Tibial nerve (tissue), 4 donors: ENCODE measurements at regions not wholly inside any gene's neighbourhood (a gene's known extent, or its start where the extent isn't known, plus 50 kb on each side); places are given as distances from the start of the nearest gene placed in this dataset.

Experiments used
- DNase-seq, 2 donors: peaks; one replicate each; pipeline ENCODE4 v3.0.0-alpha.2; 2019; ENCODE audit warnings: low spot score in 2 of 2
- H3K27ac ChIP-seq, 4 donors: fragments of 200-600 bp; sonication (generic) in 3 of 4; one replicate each; pipeline ENCODE4 v1.5.1; 2017 to 2019; ENCODE audit warnings: mild to moderate bottlenecking in 1 of 4
- H3K27me3 ChIP-seq, 2 donors: fragments of 200-600 bp; sonication (generic) in 1 of 2; one replicate each; pipeline versions ENCODE4 v1.5.1 to v1.6.0; 2017 to 2019
- H3K36me3 ChIP-seq, 3 donors: fragments of 200-600 bp; sonication (generic); one replicate each; pipeline ENCODE4 v1.5.1; 2018 to 2019
- H3K4me1 ChIP-seq, 4 donors: fragments of 200-600 bp; sonication (generic) in 3 of 4; one replicate each; pipeline ENCODE4 v1.5.1; 2017 to 2019
- H3K4me3 ChIP-seq, 4 donors: fragments of 200-600 bp; sonication (generic) in 3 of 4; one replicate each; pipeline ENCODE4 v1.5.1; 2017 to 2019; ENCODE audit warnings: mild to moderate bottlenecking in 1 of 4, moderate library complexity in 1 of 4
- H3K9me3 ChIP-seq, 4 donors: fragments of 200-600 bp; sonication (generic) in 3 of 4; one replicate each; pipeline ENCODE4 v1.5.1; 2017 to 2019
- EP300 ChIP-seq, 2 donors: sonication (generic); formaldehyde crosslinking; IDR thresholded peaks; one replicate each; pipeline ENCODE4 v1.6.1; 2017; ENCODE audit warnings: antibody characterized with exemption in 2 of 2, mild to moderate bottlenecking in 1 of 2
- POLR2A ChIP-seq, 2 donors: fragments of 450-650 bp; IDR thresholded peaks; one replicate each; pipeline ENCODE4 v1.6.1; 2017; ENCODE audit warnings: antibody characterized with exemption in 2 of 2, mild to moderate bottlenecking in 2 of 2, moderate library complexity in 2 of 2
- WGBS, 2 donors: methylation state at CpG; one replicate each; pipeline ENCODE4 v1.1.5; 2018; 5-methylcytosine and 5-hydroxymethylcytosine counted together
- TF ChIP-seq, protein P1 (sequence below), 5 experiments: fragments of 200-600 bp in 3 of 5; fragments of 450-650 bp in 2 of 5; sonication (generic) in 3 of 5; IDR thresholded peaks; one replicate each; pipeline ENCODE4 v1.5.1; 2016 to 2019; ENCODE audit warnings: antibody characterized with exemption in 5 of 5, mild to moderate bottlenecking in 3 of 5, moderate library complexity in 2 of 5

DNA sequence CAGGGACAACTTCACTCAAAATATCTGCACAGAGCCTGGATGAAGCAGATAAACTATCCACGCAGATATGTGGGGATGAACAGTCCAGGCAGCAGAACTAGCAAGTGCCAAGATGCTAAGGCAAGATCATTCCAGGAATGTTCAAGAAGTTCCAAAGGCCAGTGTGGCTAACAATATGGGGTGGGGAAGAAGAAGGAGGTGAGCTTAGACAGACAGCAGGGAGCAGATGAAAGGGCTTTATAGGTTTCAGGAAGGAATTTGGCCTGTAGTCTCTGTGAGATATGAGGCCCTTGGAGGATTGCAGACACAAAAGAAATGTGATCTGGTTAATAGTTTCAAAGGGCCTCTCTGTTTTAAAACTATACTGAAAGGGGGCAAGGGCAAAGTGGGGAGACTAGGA lies 63.5 kb upstream of the PPM1H start:
- no peak overlapping the region for H3K4me3 ChIP-seq
- no peaks in the 10 kb centered on the region for H3K36me3 ChIP-seq
- no peaks in the 10 kb centered on the region for H3K27me3 ChIP-seq
- no peaks in the 10 kb centered on the region for H3K9me3 ChIP-seq
- no peaks in the 10 kb centered on the region for H3K4me1 ChIP-seq
- 86 to 95% methylated on average over 1 of the region's 1 CpG for WGBS, 2 donors
- no peak overlapping the region for H3K27ac ChIP-seq
- TF ChIP-seq POLR2A (IDR thresholded peaks at IDR 0.05), result no peak
- TF ChIP-seq EP300 (IDR thresholded peaks at IDR 0.05), result no peak
- TF ChIP-seq, protein P1, sequence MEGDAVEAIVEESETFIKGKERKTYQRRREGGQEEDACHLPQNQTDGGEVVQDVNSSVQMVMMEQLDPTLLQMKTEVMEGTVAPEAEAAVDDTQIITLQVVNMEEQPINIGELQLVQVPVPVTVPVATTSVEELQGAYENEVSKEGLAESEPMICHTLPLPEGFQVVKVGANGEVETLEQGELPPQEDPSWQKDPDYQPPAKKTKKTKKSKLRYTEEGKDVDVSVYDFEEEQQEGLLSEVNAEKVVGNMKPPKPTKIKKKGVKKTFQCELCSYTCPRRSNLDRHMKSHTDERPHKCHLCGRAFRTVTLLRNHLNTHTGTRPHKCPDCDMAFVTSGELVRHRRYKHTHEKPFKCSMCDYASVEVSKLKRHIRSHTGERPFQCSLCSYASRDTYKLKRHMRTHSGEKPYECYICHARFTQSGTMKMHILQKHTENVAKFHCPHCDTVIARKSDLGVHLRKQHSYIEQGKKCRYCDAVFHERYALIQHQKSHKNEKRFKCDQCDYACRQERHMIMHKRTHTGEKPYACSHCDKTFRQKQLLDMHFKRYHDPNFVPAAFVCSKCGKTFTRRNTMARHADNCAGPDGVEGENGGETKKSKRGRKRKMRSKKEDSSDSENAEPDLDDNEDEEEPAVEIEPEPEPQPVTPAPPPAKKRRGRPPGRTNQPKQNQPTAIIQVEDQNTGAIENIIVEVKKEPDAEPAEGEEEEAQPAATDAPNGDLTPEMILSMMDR (IDR thresholded peaks at IDR 0.05), result no peak
- no peak for DNase-seq

DNA sequence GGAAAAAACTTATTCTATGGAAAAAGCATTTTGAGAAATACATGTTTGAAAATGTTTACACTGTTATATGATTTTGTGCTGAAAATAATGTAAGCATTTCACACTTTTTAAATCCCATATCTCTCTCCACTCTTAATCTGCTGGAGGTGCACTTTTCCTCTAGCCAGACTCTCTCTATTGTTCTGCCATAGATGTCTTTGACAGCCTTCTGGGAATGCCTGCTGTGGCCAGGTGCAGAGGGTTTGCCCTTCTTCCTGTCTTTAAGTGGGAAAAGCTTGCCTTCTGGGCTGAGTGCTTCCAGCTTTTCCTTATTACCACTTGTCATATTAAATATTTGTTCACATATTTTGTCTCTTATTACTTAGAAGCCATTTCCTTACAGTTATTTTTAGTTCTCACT lies 60.1 kb upstream of the PPM1H start:
- Histone ChIP-seq H3K36me3 (no peaks in the 10 kb centered on the region), H3K9me3 (peaks cover 0 to under 1% (median 0%) of the 10 kb centered on the region in 4 donors), H3K4me3 (no peak overlapping the region), H3K27ac (no peak overlapping the region), H3K4me1 (no peaks in the 10 kb centered on the region), H3K27me3 (no peaks in the 10 kb centered on the region)
- TF ChIP-seq, protein P1 (IDR thresholded peaks at IDR 0.05), result no peak
- TF ChIP-seq POLR2A (IDR thresholded peaks at IDR 0.05) (no peak), EP300 (IDR thresholded peaks at IDR 0.05) (no peak)
- no peak for DNase-seq

DNA sequence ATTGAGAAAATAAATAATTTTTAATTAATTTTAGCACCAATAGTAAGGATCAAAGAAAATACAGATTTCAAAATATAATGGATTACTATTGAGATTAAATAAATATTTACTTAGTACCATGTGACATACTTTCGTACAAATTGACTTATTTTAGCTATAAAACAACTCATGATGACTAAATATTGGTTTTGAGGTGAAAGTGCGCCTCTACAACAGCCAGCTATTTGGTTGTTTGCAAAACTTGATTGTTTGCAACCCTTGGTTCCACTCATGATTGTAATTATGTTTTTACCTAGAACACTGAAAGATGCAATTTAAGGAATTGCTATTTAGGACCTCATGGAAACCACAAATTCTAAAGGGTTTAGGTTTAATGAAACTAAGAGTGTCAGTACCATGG lies 51.9 kb upstream of the PPM1H start:
- no peak overlapping the region for H3K4me3 ChIP-seq
- H3K36me3 ChIP-seq, result no peaks in the 10 kb centered on the region
- H3K27ac ChIP-seq, result no peak overlapping the region
- peaks cover 0 to 3% (median 1%) of the 10 kb centered on the region in 4 donors for H3K9me3 ChIP-seq
- no peak for TF ChIP-seq POLR2A (IDR thresholded peaks at IDR 0.05)
- TF ChIP-seq, protein P1 (IDR thresholded peaks at IDR 0.05), result no peak
- TF ChIP-seq EP300 (IDR thresholded peaks at IDR 0.05), result no peak
- no peaks in the 10 kb centered on the region for H3K27me3 ChIP-seq
- DNase-seq, result no peak
- 29 to 49% methylated on average over 2 of the region's 2 CpGs for WGBS, 2 donors
- H3K4me1 ChIP-seq, result no peaks in the 10 kb centered on the region
